DOHH2 (cell line): ENCODE measurements at regions not wholly inside any gene's neighbourhood (a gene's known extent, or its start where the extent isn't known, plus 50 kb on each side); places are given as distances from the start of the nearest gene placed in this dataset.

Experiments used
- CTCF ChIP-seq: fragments of 200-600 bp; sonication (generic); IDR thresholded peaks from one replicate; pipeline ENCODE4 v1.5.1; 2014; ENCODE audit warnings: antibody characterized with exemption, mild to moderate bottlenecking, low read depth, low read length; ENCODE audit not compliant: poor library complexity, severe bottlenecking
- EZH2phosphoT487 ChIP-seq: fragments of 200-600 bp; sonication (generic); IDR thresholded peaks from 2 replicates; pipeline ENCODE4 v1.6.1; 2017; ENCODE audit warnings: borderline replicate concordance, mild to moderate bottlenecking, antibody characterized with exemption, low read length, moderate library complexity, mixed read lengths

GRCh38 chr3:76871655-76872054 is 168.2 kb upstream of the ROBO2 start:
- TF ChIP-seq CTCF (no peak), EZH2phosphoT487 (no peak)
